Fibroblast of villous mesenchyme (primary cell): ENCODE measurements at regions not wholly inside any gene's neighbourhood (a gene's known extent, or its start where the extent isn't known, plus 50 kb on each side); places are given as distances from the start of the nearest gene placed in this dataset.
"Not testable (repeated sequence)": the region's sequence is repeated elsewhere in the genome, so short reads cannot be mapped to it uniquely, and the experiment has no call there.

ENCODE experiments used
- DNase-seq: peaks from one replicate; pipeline ENCODE4 v3.0.0-alpha.2; 2010; ENCODE audit warnings: low read depth
- H3K4me3 ChIP-seq: 2 replicates; pipeline ENCODE4 v1.5.1; 2011; ENCODE audit warnings: low read depth, mild to moderate bottlenecking, low read length
- CTCF ChIP-seq: IDR thresholded peaks from 2 replicates; pipeline ENCODE4 v1.5.1; 2012; ENCODE audit warnings: low read depth, mild to moderate bottlenecking, low read length; ENCODE audit not compliant: insufficient read depth

GRCh38 chr4:173459857-173460256 lies 60.9 kb upstream of the SCRG1 start:
- DNase-seq: no peak
- no peak for TF ChIP-seq CTCF

GRCh38 chr4:173457893-173458292 lies 59.0 kb upstream of the SCRG1 start:
- no peak for TF ChIP-seq CTCF
- DNase-seq: no peak
- H3K4me3 ChIP-seq: no peak overlapping the region

More at GRCh38 chr4:173459857-173460256, 60.9 kb upstream of the SCRG1 start:
- no peak overlapping the region for H3K4me3 ChIP-seq

- H3K4me3 ChIP-seq, DNase-seq: not testable (repeated sequence)
Observed at GRCh38 chr4:173451435-173451834, 52.5 kb upstream of the SCRG1 start.

GRCh38 chr4:173450281-173450680 lies 51.4 kb upstream of the SCRG1 start:
- no peak overlapping the region for H3K4me3 ChIP-seq
- no peak for DNase-seq
- TF ChIP-seq CTCF: no peak

- no peak overlapping the region for H3K4me3 ChIP-seq
- no peak for DNase-seq
- TF ChIP-seq CTCF: no peak
Observed at GRCh38 chr4:173449380-173449717, 50.4 kb upstream of the SCRG1 start.

- peak; percentile 30 for DNase-seq
- H3K4me3 ChIP-seq: no peak overlapping the region
- TF ChIP-seq CTCF: no peak
Observed at GRCh38 chr4:173448608-173449379, 49.9 kb upstream of the SCRG1 start.
